GM12878 (cell line): ENCODE measurements at regions not wholly inside any gene's neighbourhood (a gene's known extent, or its start where the extent isn't known, plus 50 kb on each side); places are given as distances from the start of the nearest gene placed in this dataset.

Experiments
- CBFB ChIP-seq: IDR thresholded peaks from 2 replicates; pipeline ENCODE4 v1.6.1; 2016; ENCODE audit warnings: antibody characterized with exemption, low read depth
- CEBPB ChIP-seq, 2 experiments: fragments of 150-350 bp in 1 of 2; IDR thresholded peaks; 2 replicates each; pipeline ENCODE4 v1.6.1; 2012 to 2014; ENCODE audit warnings: low read depth in 2 of 2, low read length in 2 of 2, borderline replicate concordance in 1 of 2, inconsistent platforms in 1 of 2
- EZH2 ChIP-seq: IDR thresholded peaks from 2 replicates; pipeline ENCODE4 v1.6.1; 2012; ENCODE audit warnings: low read depth, mild to moderate bottlenecking, control low read depth, inconsistent platforms, low read length, borderline replicate concordance; ENCODE audit not compliant: control insufficient read depth
- PBX3 ChIP-seq: IDR thresholded peaks from 2 replicates; pipeline ENCODE4 v1.6.1; 2011; ENCODE audit warnings: mild to moderate bottlenecking, low read depth, low read length, moderate library complexity; ENCODE audit not compliant: insufficient replicate concordance
- POLR2A ChIP-seq: IDR thresholded peaks from 2 replicates; pipeline ENCODE4 v1.6.1; 2011; ENCODE audit warnings: low read depth, mild to moderate bottlenecking, low read length
- POLR2AphosphoS2 ChIP-seq: IDR thresholded peaks from 2 replicates; pipeline ENCODE4 v1.6.1; 2011; ENCODE audit warnings: low read depth, mild to moderate bottlenecking, low read length, improper control_type of control experiment, moderate library complexity
- TF ChIP-seq, protein P1 (sequence below), 3 experiments: IDR thresholded peaks in 2 of 3; conservative IDR thresholded peaks in 1 of 3; 2 replicates each; pipeline ENCODE4 v1.5.1; 2011; ENCODE audit warnings: low read depth in 3 of 3, low read length in 3 of 3, mild to moderate bottlenecking in 3 of 3, control low read depth in 2 of 3, moderate library complexity in 2 of 3, inconsistent platforms in 1 of 3, mixed read lengths in 1 of 3; ENCODE audit not compliant: control insufficient read depth in 2 of 3, insufficient read depth in 1 of 3; ENCODE audit errors: extremely low read depth in 1 of 3
- TF ChIP-seq, protein P2 (sequence below): IDR thresholded peaks from 2 replicates; pipeline ENCODE4 v1.6.1; 2012; ENCODE audit warnings: low read depth, low read length, improper control_type of control experiment

DNA sequence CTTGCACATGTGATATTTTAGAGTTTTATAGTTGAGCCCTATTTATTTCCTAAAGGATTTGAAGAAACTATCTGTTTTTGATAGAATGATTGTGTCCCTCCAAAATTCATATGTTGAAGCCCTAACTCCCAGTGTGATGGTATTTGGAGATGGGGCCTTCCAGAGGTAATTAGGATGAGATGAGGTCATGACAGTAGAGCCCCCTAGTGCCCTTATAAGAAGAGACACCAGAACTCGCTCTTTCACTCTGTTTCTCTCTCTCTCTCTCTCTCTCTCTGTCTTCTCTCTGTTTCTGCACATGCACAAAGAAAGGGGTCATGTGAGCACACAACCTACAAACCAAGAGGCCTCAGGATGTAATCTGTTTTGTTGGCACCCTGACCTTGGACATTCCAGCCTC is 921.9 kb upstream of the DIAPH2 start:
- TF ChIP-seq CBFB, result no peak
- TF ChIP-seq POLR2A, result no peak
- no peak for TF ChIP-seq EZH2
- no peak for TF ChIP-seq CEBPB (IDR thresholded peaks at IDR 0.05; ENCODE audit: borderline replicate concordance in 1 of 2, low read depth in 2 of 2, low read length in 2 of 2)
- TF ChIP-seq, protein P1, sequence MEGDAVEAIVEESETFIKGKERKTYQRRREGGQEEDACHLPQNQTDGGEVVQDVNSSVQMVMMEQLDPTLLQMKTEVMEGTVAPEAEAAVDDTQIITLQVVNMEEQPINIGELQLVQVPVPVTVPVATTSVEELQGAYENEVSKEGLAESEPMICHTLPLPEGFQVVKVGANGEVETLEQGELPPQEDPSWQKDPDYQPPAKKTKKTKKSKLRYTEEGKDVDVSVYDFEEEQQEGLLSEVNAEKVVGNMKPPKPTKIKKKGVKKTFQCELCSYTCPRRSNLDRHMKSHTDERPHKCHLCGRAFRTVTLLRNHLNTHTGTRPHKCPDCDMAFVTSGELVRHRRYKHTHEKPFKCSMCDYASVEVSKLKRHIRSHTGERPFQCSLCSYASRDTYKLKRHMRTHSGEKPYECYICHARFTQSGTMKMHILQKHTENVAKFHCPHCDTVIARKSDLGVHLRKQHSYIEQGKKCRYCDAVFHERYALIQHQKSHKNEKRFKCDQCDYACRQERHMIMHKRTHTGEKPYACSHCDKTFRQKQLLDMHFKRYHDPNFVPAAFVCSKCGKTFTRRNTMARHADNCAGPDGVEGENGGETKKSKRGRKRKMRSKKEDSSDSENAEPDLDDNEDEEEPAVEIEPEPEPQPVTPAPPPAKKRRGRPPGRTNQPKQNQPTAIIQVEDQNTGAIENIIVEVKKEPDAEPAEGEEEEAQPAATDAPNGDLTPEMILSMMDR (IDR thresholded peaks at IDR 0.05 in 2 of 3, conservative IDR thresholded peaks at IDR 0.05 in 1 of 3; ENCODE audit: control insufficient read depth in 2 of 3, extremely low read depth in 1 of 3, insufficient read depth in 1 of 3, low read depth in 3 of 3, low read length in 3 of 3), result 0 out of 6 replicates have a peak, but pooled peaks of 2 of the 3 experiments have one; percentile 11 to 17
- no peak for TF ChIP-seq POLR2AphosphoS2
- no peak for TF ChIP-seq PBX3
- TF ChIP-seq, protein P2, sequence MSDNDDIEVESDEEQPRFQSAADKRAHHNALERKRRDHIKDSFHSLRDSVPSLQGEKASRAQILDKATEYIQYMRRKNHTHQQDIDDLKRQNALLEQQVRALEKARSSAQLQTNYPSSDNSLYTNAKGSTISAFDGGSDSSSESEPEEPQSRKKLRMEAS, result no peak
